H1 (cell line): ENCODE measurements at regions not wholly inside any gene's neighbourhood (a gene's known extent, or its start where the extent isn't known, plus 50 kb on each side); places are given as distances from the start of the nearest gene placed in this dataset.

ENCODE experiments used
- EP300 ChIP-seq, 2 experiments: IDR thresholded peaks; 1 replicate in 1 of 2; 2 replicates in 1 of 2; pipeline ENCODE4 v1.6.1; 2011 to 2012; ENCODE audit warnings: low read depth in 2 of 2, low read length in 2 of 2, mild to moderate bottlenecking in 2 of 2, borderline replicate concordance in 1 of 2, inconsistent platforms in 1 of 2, moderate library complexity in 1 of 2
- FOSL1 ChIP-seq: IDR thresholded peaks from 2 replicates; pipeline ENCODE4 v1.6.1; 2011; ENCODE audit warnings: mild to moderate bottlenecking, low read depth, low read length, moderate library complexity; ENCODE audit not compliant: insufficient read depth
- HDAC2 ChIP-seq, 2 experiments: fragments of 300-600 bp in 1 of 2; sonication (generic) in 1 of 2; IDR thresholded peaks; 2 replicates each; pipeline ENCODE4 v1.6.1; 2011 to 2012; ENCODE audit warnings: low read depth in 2 of 2, low read length in 2 of 2, mild to moderate bottlenecking in 2 of 2, moderate library complexity in 2 of 2, borderline replicate concordance in 1 of 2, inconsistent platforms in 1 of 2
- KDM5A ChIP-seq: fragments of 200-600 bp; IDR thresholded peaks from 2 replicates; pipeline ENCODE4 v1.7.1; 2012; ENCODE audit warnings: mild to moderate bottlenecking, low read length, inconsistent platforms, mixed read lengths
- SIN3A ChIP-seq, 2 experiments: IDR thresholded peaks in 1 of 2; conservative IDR thresholded peaks in 1 of 2; 2 replicates each; pipeline ENCODE4 v1.6.1; 2011 to 2012; ENCODE audit warnings: low read length in 2 of 2, improper control_type of control experiment in 1 of 2, low read depth in 1 of 2, mild to moderate bottlenecking in 1 of 2

DNA sequence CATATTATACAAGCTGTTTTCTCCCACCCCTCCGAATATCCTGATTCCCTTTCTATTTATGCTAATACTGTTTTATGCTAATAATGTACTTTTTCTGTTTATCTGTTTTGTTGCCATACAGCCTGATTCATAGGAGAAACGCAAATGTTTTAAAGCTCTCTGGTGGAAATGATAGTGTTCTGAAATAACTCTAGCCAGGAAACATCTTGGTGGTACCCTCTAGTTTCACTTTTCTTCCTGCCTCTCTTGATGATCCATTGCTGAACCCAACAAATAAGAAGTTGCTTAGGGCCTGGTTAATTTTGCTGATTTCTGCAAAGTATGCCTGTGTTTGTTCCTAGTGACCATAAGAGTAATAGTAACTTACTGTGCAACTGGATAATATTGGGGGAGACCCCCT lies 148.4 kb upstream of the KCTD1 start (continued):
- TF ChIP-seq HDAC2 (IDR thresholded peaks at IDR 0.05; ENCODE audit: borderline replicate concordance in 1 of 2, low read depth in 2 of 2, low read length in 2 of 2) (no peak), EP300 (IDR thresholded peaks at IDR 0.05; ENCODE audit: borderline replicate concordance in 1 of 2, low read depth in 2 of 2, low read length in 2 of 2) (no peak), FOSL1 (no peak), KDM5A (no peak), SIN3A (conservative IDR thresholded peaks at IDR 0.05 in 1 of 2, IDR thresholded peaks at IDR 0.05 in 1 of 2; ENCODE audit: low read depth in 1 of 2, low read length in 2 of 2) (no peak)
